H1 (cell line): ENCODE measurements at regions not wholly inside any gene's neighbourhood (a gene's known extent, or its start where the extent isn't known, plus 50 kb on each side); places are given as distances from the start of the nearest gene placed in this dataset.

Experiments
- CTCF ChIA-PET: fragments of 300-600 bp; sonication (Branson Sonifier 250); formaldehyde crosslinking; loops from one replicate; lab custom pipeline; 2021; ENCODE audit not compliant: partially characterized antibody; lab: Charles Lee
- POLR2A ChIA-PET: fragments of 300-600 bp; sonication (Branson Sonifier 250); formaldehyde crosslinking; loops from one replicate; lab custom pipeline; 2021; ENCODE audit warnings: inconsistent platforms; ENCODE audit not compliant: partially characterized antibody; lab: Charles Lee
- DNase-seq, 2 experiments: peaks; one replicate each; pipeline versions ENCODE4 v3.0.0 to v3.0.0-alpha.2; 2010 to 2022; ENCODE audit warnings: low spot score in 2 of 2, low read depth in 1 of 2, mixed read lengths in 1 of 2
- FAIRE-seq: peaks from 2 replicates; lab custom pipeline; 2011; peaks lifted over from hg19 to GRCh38; lab: Jason Lieb, UNC
- H2AFZ ChIP-seq: 2 replicates; pipeline ENCODE4 v1.8.1; 2012; ENCODE audit warnings: low read length, inconsistent platforms
- H2AK5ac ChIP-seq: 2 replicates; pipeline ENCODE4 v1.6.1; 2013; ENCODE audit warnings: low read depth, low read length
- H2BK120ac ChIP-seq: replicated peaks from 2 replicates; pipeline ENCODE3; 2013; ENCODE audit warnings: low read depth, low read length, inconsistent platforms
- H2BK12ac ChIP-seq: 2 replicates; pipeline ENCODE4 v1.6.1; 2013; ENCODE audit warnings: low read depth, low read length
- H2BK15ac ChIP-seq: 2 replicates; pipeline ENCODE4 v1.6.1; 2013; ENCODE audit warnings: low read length
- H2BK20ac ChIP-seq: 2 replicates; pipeline ENCODE4 v1.6.1; 2013; ENCODE audit warnings: low read length
- H2BK5ac ChIP-seq: 2 replicates; pipeline ENCODE4 v1.6.1; 2013; ENCODE audit warnings: low read depth, low read length
- H3K14ac ChIP-seq: 2 replicates; pipeline ENCODE4 v1.6.1; 2013; ENCODE audit warnings: inconsistent platforms; ENCODE audit not compliant: insufficient read length
- H3K18ac ChIP-seq: 2 replicates; pipeline ENCODE4 v1.6.1; 2013; ENCODE audit warnings: low read length; ENCODE audit errors: extremely low read depth
- H3K23ac ChIP-seq: 2 replicates; pipeline ENCODE4 v1.6.1; 2013; ENCODE audit warnings: inconsistent platforms; ENCODE audit not compliant: insufficient read length
- H3K23me2 ChIP-seq: 2 replicates; pipeline ENCODE4 v1.6.1; 2013; ENCODE audit warnings: low read depth, low read length
- H3K27ac ChIP-seq: 2 replicates; pipeline ENCODE4 v1.6.1; 2011; ENCODE audit warnings: low read depth, low read length, inconsistent platforms
- H3K27me3 ChIP-seq, 4 experiments: replicated peaks in 1 of 4; 1 replicate in 1 of 4; 2 replicates in 3 of 4; pipeline versions ENCODE4 v1.6.1 to v1.8.1; 2011 to 2013; ENCODE audit warnings: low read length in 3 of 4, mild to moderate bottlenecking in 3 of 4, inconsistent platforms in 2 of 4, mixed read lengths in 2 of 4, moderate library complexity in 1 of 4; ENCODE audit not compliant: control insufficient read depth in 3 of 4, insufficient read depth in 3 of 4; ENCODE audit errors: extremely low read depth in 1 of 4
- H3K36me3 ChIP-seq, 4 experiments: 2 replicates each; pipeline versions ENCODE4 v1.6.1 to v1.8.1; 2011 to 2013; ENCODE audit warnings: mild to moderate bottlenecking in 4 of 4, low read length in 3 of 4, moderate library complexity in 2 of 4, control low read depth in 1 of 4, inconsistent platforms in 1 of 4; ENCODE audit not compliant: insufficient read depth in 4 of 4, control insufficient read depth in 2 of 4
- H3K4ac ChIP-seq: replicated peaks from 2 replicates; pipeline ENCODE3; 2013; ENCODE audit warnings: low read length, low read depth, mixed read lengths, inconsistent platforms; ENCODE audit not compliant: insufficient read length
- H3K4me1 ChIP-seq, 4 experiments: replicated peaks in 1 of 4; 1 replicate in 1 of 4; 2 replicates in 3 of 4; pipeline versions ENCODE4 v1.6.1 to v1.8.1; 2011 to 2013; ENCODE audit warnings: low read length in 3 of 4, inconsistent platforms in 2 of 4, mixed read lengths in 1 of 4; ENCODE audit not compliant: insufficient read depth in 4 of 4, control insufficient read depth in 3 of 4
- H3K4me2 ChIP-seq, 2 experiments: 2 replicates each; pipeline versions ENCODE4 v1.6.1 to v1.8.1; 2011 to 2013; ENCODE audit warnings: low read depth in 2 of 2, low read length in 2 of 2, control low read depth in 1 of 2, inconsistent platforms in 1 of 2, mild to moderate bottlenecking in 1 of 2; ENCODE audit not compliant: insufficient read depth in 1 of 2
- H3K4me3 ChIP-seq, 4 experiments: fragments of 200-600, 300-600 bp in 1 of 4; sonication (generic), shearing (Covaris generic), sonication (Bioruptor Twin) in 1 of 4; 2 replicates each; pipeline versions ENCODE4 v1.5.1 to v1.8.1; 2011 to 2016; ENCODE audit warnings: low read length in 4 of 4, low read depth in 3 of 4, control low read depth in 2 of 4, inconsistent platforms in 2 of 4, mild to moderate bottlenecking in 2 of 4, mixed read lengths in 1 of 4, moderate library complexity in 1 of 4; ENCODE audit not compliant: insufficient read depth in 2 of 4; ENCODE audit errors: extremely low read depth in 1 of 4
- H3K56ac ChIP-seq: replicated peaks from 2 replicates; pipeline ENCODE3; 2013; ENCODE audit warnings: low read depth, mild to moderate bottlenecking, mixed read lengths, low read length, inconsistent platforms; ENCODE audit not compliant: insufficient read length
- H3K79me1 ChIP-seq: 2 replicates; pipeline ENCODE4 v1.6.1; 2013; ENCODE audit warnings: low read depth, low read length, control low read depth
- H3K79me2 ChIP-seq, 2 experiments: 2 replicates each; pipeline versions ENCODE4 v1.6.1 to v1.8.1; 2012 to 2013; ENCODE audit warnings: low read length in 2 of 2, mild to moderate bottlenecking in 2 of 2, inconsistent platforms in 1 of 2; ENCODE audit not compliant: insufficient read depth in 2 of 2, control insufficient read depth in 1 of 2
- H3K9ac ChIP-seq, 4 experiments: replicated peaks in 1 of 4; 1 replicate in 1 of 4; 2 replicates in 3 of 4; pipeline versions ENCODE4 v1.6.1 to v1.8.1; 2011 to 2013; ENCODE audit warnings: low read depth in 3 of 4, low read length in 3 of 4, control low read depth in 2 of 4, mild to moderate bottlenecking in 2 of 4, moderate library complexity in 2 of 4, inconsistent platforms in 1 of 4; ENCODE audit errors: extremely low read depth in 1 of 4
- H3K9me3 ChIP-seq, 2 experiments: 2 replicates each; pipeline versions ENCODE4 v1.6.1 to v1.8.1; 2012 to 2013; ENCODE audit warnings: mild to moderate bottlenecking in 2 of 2, moderate library complexity in 2 of 2, control low read depth in 1 of 2, inconsistent platforms in 1 of 2, low read depth in 1 of 2, low read length in 1 of 2, mixed read lengths in 1 of 2; ENCODE audit not compliant: insufficient read depth in 2 of 2
- H4K20me1 ChIP-seq, 2 experiments: replicated peaks in 1 of 2; 2 replicates each; pipeline versions ENCODE3 to v1.8.1; 2011 to 2013; ENCODE audit warnings: inconsistent platforms in 2 of 2, low read length in 2 of 2, mild to moderate bottlenecking in 1 of 2; ENCODE audit not compliant: insufficient read depth in 2 of 2, control insufficient read depth in 1 of 2
- H4K5ac ChIP-seq: 2 replicates; pipeline ENCODE4 v1.6.1; 2013; ENCODE audit warnings: low read length, low read depth, mixed read lengths, inconsistent platforms; ENCODE audit not compliant: insufficient read length
- H4K8ac ChIP-seq: 2 replicates; pipeline ENCODE4 v1.8.0; 2013; ENCODE audit warnings: mild to moderate bottlenecking, moderate library complexity, low read length, inconsistent platforms; ENCODE audit not compliant: insufficient read depth; ENCODE audit errors: extremely low read depth
- H4K91ac ChIP-seq: replicated peaks from 2 replicates; pipeline ENCODE3; 2013; ENCODE audit warnings: low read length, mixed read lengths, inconsistent platforms; ENCODE audit not compliant: insufficient read length
- ATF3 ChIP-seq: IDR thresholded peaks from 2 replicates; pipeline ENCODE4 v1.6.1; 2011; ENCODE audit warnings: low read depth, mild to moderate bottlenecking, low read length; ENCODE audit not compliant: insufficient read depth
- BACH1 ChIP-seq: IDR thresholded peaks from 2 replicates; pipeline ENCODE4 v1.6.1; 2012; ENCODE audit warnings: low read length, improper control_type of control experiment
- BCL11A ChIP-seq, 2 experiments: IDR thresholded peaks; one replicate each; pipeline ENCODE4 v1.6.1; 2011; ENCODE audit warnings: low read depth in 2 of 2, low read length in 2 of 2, mild to moderate bottlenecking in 2 of 2
- BRCA1 ChIP-seq: IDR thresholded peaks from 2 replicates; pipeline ENCODE4 v1.6.1; 2012; ENCODE audit warnings: low read depth, low read length, improper control_type of control experiment
- FOSL1 ChIP-seq: IDR thresholded peaks from 2 replicates; pipeline ENCODE4 v1.6.1; 2011; ENCODE audit warnings: mild to moderate bottlenecking, low read depth, low read length, moderate library complexity; ENCODE audit not compliant: insufficient read depth
- HDAC2 ChIP-seq, 2 experiments: fragments of 300-600 bp in 1 of 2; sonication (generic) in 1 of 2; IDR thresholded peaks; 2 replicates each; pipeline ENCODE4 v1.6.1; 2011 to 2012; ENCODE audit warnings: low read depth in 2 of 2, low read length in 2 of 2, mild to moderate bottlenecking in 2 of 2, moderate library complexity in 2 of 2, borderline replicate concordance in 1 of 2, inconsistent platforms in 1 of 2
- POLR2AphosphoS5 ChIP-seq: IDR thresholded peaks from 2 replicates; pipeline ENCODE4 v1.6.1; 2011; ENCODE audit warnings: low read depth, low read length
- RBBP5 ChIP-seq: IDR thresholded peaks from 2 replicates; pipeline ENCODE4 v1.7.1; 2012; ENCODE audit warnings: low read depth, mild to moderate bottlenecking, inconsistent platforms, low read length, moderate library complexity, borderline replicate concordance
- RNF2 ChIP-seq: fragments of 200-900, 300-1000 bp; sonication (generic); IDR thresholded peaks from 2 replicates; pipeline ENCODE4 v1.7.1; 2016; ENCODE audit warnings: borderline replicate concordance, low read depth, mild to moderate bottlenecking, antibody characterized with exemption, low read length; ENCODE audit not compliant: poor library complexity, severe bottlenecking; ENCODE audit errors: missing control alignments
- SP1 ChIP-seq: IDR thresholded peaks from 2 replicates; pipeline ENCODE4 v1.6.1; 2011; ENCODE audit warnings: low read depth, low read length
- SRF ChIP-seq: IDR thresholded peaks from 2 replicates; pipeline ENCODE4 v1.6.1; 2011; ENCODE audit warnings: mild to moderate bottlenecking, low read depth, low read length, moderate library complexity
- SUZ12 ChIP-seq: fragments of 200-600 bp; sonication (generic); IDR thresholded peaks from 2 replicates; pipeline ENCODE4 v1.6.1; 2012; ENCODE audit warnings: mild to moderate bottlenecking, inconsistent platforms, low read length, moderate library complexity, mixed read lengths
- TAF7 ChIP-seq: optimal IDR thresholded peaks from 2 replicates; pipeline ENCODE3; 2011; ENCODE audit warnings: low read depth, mild to moderate bottlenecking, inconsistent platforms, low read length, moderate library complexity, borderline replicate concordance
- YY1 ChIP-seq: IDR thresholded peaks from 2 replicates; pipeline ENCODE4 v1.6.1; 2011; ENCODE audit warnings: low read depth, mild to moderate bottlenecking, low read length
- WGBS, 2 experiments: shearing (Covaris generic) in 1 of 2; methylation state at CpG; one replicate each; pipeline versions ENCODE4 v1.1.6 to v1.1.7; 2013 to 2015; ENCODE audit warnings: low lambda C conversion rate in 2 of 2, mixed read lengths in 2 of 2, inconsistent platforms in 1 of 2, low coverage in 1 of 2, missing lambda C conversion rate in 1 of 2; ENCODE audit not compliant: insufficient replicate concordance in 2 of 2, insufficient coverage in 1 of 2, insufficient read length in 1 of 2; ENCODE audit errors: extremely low coverage in 1 of 2, missing lambda C conversion rate in 1 of 2; 5-methylcytosine and 5-hydroxymethylcytosine counted together

GRCh38 chr5:60228676-60229075, 335.1 kb upstream of the PDE4D start:
- no peak overlapping the region for H3K4me3 ChIP-seq
- no peak overlapping the region for H4K91ac ChIP-seq
- no peak overlapping the region for H2AK5ac ChIP-seq
- H3K23ac ChIP-seq = no peak overlapping the region
- H3K14ac ChIP-seq = no peak overlapping the region
- H3K4me1 ChIP-seq = no peaks in the 10 kb centered on the region
- no peaks in the 10 kb centered on the region for H3K27me3 ChIP-seq
- H3K56ac ChIP-seq = no peak overlapping the region
- WGBS, 2 experiments = 93% methylated on average over 3 of the region's 3 CpGs; no CpG with 5 or more reads in 1 of the 2 experiments
- DNase-seq (no peak), FAIRE-seq (no peak)
- no peak overlapping the region for H3K18ac ChIP-seq
- H3K27ac ChIP-seq = no peak overlapping the region
- no peak overlapping the region for H2BK12ac ChIP-seq
- no peaks in the 10 kb centered on the region for H3K79me1 ChIP-seq
- ChIA-PET POLR2A (no interaction called here), CTCF (interaction anchor here (1.3 kb wide), 1 partner anchor 59 kb away, joined by 3 read pairs; no protein-coding TSS in a partner anchor)
- no peaks in the 10 kb centered on the region for H3K79me2 ChIP-seq
- H4K8ac ChIP-seq = no peak overlapping the region
- no peak overlapping the region for H2AFZ ChIP-seq
- no peak overlapping the region for H4K5ac ChIP-seq
- H3K4me2 ChIP-seq = no peak overlapping the region
- H2BK120ac ChIP-seq = no peak overlapping the region
- no peaks in the 10 kb centered on the region for H3K9me3 ChIP-seq
- H4K20me1 ChIP-seq = no peaks in the 10 kb centered on the region
- H2BK5ac ChIP-seq = no peak overlapping the region
- no peak overlapping the region for H2BK15ac ChIP-seq
- H3K9ac ChIP-seq = no peak overlapping the region
- H3K4ac ChIP-seq = no peak overlapping the region
- H2BK20ac ChIP-seq = no peak overlapping the region
- no peaks in the 10 kb centered on the region; the same call in 1 of the 2 replicates for H3K23me2 ChIP-seq
- no peaks in the 10 kb centered on the region for H3K36me3 ChIP-seq
- TF ChIP-seq POLR2AphosphoS5 (no peak), RNF2 (no peak), SRF (no peak), TAF7 (no peak), BRCA1 (no peak), BACH1 (no peak), HDAC2 (IDR thresholded peaks at IDR 0.05; ENCODE audit: borderline replicate concordance in 1 of 2, low read depth in 2 of 2, low read length in 2 of 2) (no peak), YY1 (no peak), ATF3 (no peak), SP1 (no peak), RBBP5 (no peak), FOSL1 (no peak), SUZ12 (no peak), BCL11A (IDR thresholded peaks at IDR 0.05; ENCODE audit: low read depth in 2 of 2, low read length in 2 of 2) (no peak)
